ENCODE measurements at regions not wholly inside any gene's neighbourhood (a gene's known extent, or its start where the extent isn't known, plus 50 kb on each side); places are given as distances from the start of the nearest gene placed in this dataset.
A peak's percentile ranks its signal among the peaks of the same experiment; 100 is the strongest.

DNA sequence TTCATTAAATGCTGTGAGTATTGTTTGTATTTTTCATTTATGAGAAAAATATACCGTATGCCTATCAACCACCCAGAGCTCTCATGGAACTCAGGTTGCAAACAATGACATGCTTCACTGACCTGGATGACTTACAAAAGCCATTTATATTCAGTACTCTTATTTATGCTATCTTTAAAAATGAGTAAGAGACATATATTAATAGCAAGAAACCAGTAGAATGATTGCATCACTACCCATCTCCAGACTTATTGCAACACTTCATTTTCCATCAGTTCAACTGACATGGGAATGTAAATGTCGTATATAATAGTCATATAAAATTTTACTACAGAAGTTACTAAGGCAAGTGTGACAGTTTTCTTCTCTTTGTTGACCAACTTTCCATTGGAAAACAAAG lies 69.1 kb downstream of the OTP start:
- DNase-seq (ENCODE audit: extremely low read depth, low read depth) = no peak

- no peak for DNase-seq (ENCODE audit: extremely low read depth, low read depth)
Measured at GRCh38 chr5:77568555-77568954, 70.0 kb downstream of the OTP start.

DNA sequence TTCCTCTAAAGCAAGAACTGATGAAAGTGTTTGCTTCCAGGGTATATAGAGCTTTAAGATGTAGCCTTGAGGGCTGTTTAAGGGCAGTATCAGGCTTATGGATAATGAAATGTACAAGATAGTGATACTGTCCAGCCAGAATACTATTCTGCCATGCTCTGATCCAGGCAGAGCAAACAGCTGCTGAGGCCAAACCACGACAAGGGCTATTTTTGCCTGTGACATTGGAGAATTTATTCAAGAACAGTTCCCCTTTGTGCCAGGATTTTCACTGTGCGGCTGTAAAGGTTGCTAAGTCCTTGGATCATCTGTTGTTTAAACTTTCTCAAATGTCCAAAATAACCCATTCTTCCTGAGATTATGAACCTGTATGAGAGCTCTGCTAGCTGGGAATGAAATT lies 70.4 kb downstream of the OTP start:
- DNase-seq (ENCODE audit: extremely low read depth, low read depth) = no peak

DNA sequence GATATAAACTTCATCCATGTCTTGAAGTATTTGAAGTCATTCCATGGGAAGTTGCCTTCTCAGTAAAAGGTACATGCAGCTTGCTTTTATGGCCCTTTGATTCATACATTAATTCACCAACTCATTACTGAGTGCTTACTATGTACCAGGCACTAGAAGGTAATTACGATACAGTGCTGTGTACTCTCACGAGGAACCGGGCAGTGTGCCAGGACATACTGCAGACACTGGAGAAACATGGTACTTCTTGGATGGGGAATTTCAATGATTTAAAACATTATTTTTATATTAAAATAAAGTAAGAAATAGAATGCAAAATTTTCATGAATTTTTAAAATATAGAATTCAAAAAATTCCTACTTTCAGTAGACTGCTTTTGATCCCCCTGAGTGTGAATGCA lies 71.4 kb upstream of the WDR41 start:
- no peak for DNase-seq (ENCODE audit: extremely low read depth, low read depth)

DNA sequence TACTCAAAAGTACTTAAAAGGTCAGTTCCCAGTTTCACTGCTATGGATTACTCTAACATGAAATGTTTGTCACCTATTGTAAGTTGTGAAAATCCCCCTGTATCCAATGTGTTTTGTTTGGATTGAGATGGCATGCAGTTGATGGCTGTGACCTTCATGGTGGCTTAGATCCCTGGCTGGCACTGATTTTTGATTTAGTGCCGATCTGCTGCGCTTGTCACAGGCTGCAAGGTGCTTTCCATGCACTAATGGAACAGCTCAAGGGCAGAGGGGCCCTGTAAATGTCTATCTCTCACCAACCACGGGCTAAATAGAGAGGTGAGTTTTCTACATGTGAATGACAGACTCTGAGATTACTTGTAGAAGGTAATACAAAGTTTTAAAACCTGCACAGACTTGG lies 69.8 kb upstream of the WDR41 start:
- DNase-seq (ENCODE audit: extremely low read depth, low read depth) = no peak

DNA sequence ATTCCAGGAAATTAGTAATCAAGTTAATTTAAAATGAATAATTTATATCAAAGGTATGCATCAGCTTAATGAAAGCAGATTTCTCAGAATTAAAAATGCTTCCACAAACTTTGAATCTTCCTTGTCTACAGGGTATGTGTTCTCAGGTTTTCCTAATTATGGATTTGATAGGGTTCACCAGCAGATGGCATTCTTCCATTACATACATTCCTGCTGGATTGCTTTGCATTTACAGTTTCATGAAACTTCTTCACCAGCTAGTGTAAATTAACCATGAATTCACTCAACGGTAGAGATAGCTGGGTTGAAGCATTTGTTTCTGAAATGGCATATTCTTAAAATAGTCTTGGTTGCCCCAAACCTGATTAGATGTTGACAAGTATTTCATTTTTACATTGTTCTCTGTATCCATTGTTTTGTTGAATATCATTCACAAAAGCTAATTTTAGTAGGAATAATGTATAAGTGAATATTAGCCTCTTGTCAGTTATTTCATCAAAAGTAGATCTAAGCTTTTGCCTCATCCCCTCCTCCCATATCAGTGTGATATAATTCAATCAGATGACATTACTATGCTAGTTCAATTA lies 68.7 kb upstream of the WDR41 start:
- DNase-seq (ENCODE audit: extremely low read depth, low read depth) = peak; percentile 46

- DNase-seq (ENCODE audit: extremely low read depth, low read depth) = no peak
Measured at GRCh38 chr5:77558266-77558665, 66.2 kb upstream of the WDR41 start.

DNA sequence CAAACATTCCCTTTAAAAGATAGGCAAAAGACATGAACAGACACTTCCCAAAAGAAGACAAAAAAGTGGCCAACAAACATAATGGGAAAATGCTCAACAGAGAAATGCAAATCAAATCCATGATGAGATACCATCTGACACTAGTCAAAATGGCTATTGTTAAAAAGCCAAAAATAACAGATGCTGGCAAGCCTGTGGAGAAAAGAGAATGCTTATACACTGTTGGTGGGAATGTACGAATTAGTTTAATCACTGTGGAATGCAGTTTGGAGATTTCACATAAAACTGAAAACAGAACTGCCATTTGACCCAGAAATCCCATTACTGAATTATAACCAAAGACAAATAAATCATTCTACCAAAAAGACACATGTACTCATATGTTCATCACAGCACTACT lies 58.3 kb upstream of the WDR41 start:
- no peak for DNase-seq (ENCODE audit: extremely low read depth, low read depth)

GRCh38 chr5:77545285-77545684 lies 53.2 kb upstream of the WDR41 start:
- DNase-seq (ENCODE audit: extremely low read depth, low read depth) = no peak
